Chondrocyte (in vitro differentiated cells): ENCODE measurements at regions not wholly inside any gene's neighbourhood (a gene's known extent, or its start where the extent isn't known, plus 50 kb on each side); places are given as distances from the start of the nearest gene placed in this dataset.

Source experiments
- DNase-seq: peaks from one replicate; pipeline ENCODE4 v3.0.0; 2021; ENCODE audit warnings: mixed read lengths, low spot score
- H3K27ac Mint-ChIP-seq: one replicate; pipeline ENCODE4 v1.8.0; 2021; ENCODE audit warnings: mild to moderate bottlenecking, moderate library complexity, mixed read lengths; ENCODE audit not compliant: unreplicated experiment
- H3K27me3 Mint-ChIP-seq: 2 replicates; pipeline ENCODE4 v1.8.0; 2021; ENCODE audit warnings: low read depth, mixed read lengths
- H3K36me3 Mint-ChIP-seq: 2 replicates; pipeline ENCODE4 v1.8.0; 2021; ENCODE audit warnings: low read depth, mixed read lengths
- H3K4me1 Mint-ChIP-seq: 2 replicates; pipeline ENCODE4 v1.8.0; 2021; ENCODE audit warnings: low read depth, mild to moderate bottlenecking, mixed read lengths
- H3K4me3 Mint-ChIP-seq: one replicate; pipeline ENCODE4 v1.8.0; 2021; ENCODE audit warnings: mild to moderate bottlenecking, moderate library complexity, mixed read lengths; ENCODE audit not compliant: unreplicated experiment
- H3K9me3 Mint-ChIP-seq: 2 replicates; pipeline ENCODE4 v1.8.0; 2021; ENCODE audit warnings: low read depth, mixed read lengths
- TF ChIP-seq, protein P1 (sequence below): fragments of 200-600 bp; sonication (generic); IDR thresholded peaks from 2 replicates; pipeline ENCODE4 v1.5.0; 2021; ENCODE audit warnings: antibody characterized with exemption, mild to moderate bottlenecking, moderate library complexity

DNA sequence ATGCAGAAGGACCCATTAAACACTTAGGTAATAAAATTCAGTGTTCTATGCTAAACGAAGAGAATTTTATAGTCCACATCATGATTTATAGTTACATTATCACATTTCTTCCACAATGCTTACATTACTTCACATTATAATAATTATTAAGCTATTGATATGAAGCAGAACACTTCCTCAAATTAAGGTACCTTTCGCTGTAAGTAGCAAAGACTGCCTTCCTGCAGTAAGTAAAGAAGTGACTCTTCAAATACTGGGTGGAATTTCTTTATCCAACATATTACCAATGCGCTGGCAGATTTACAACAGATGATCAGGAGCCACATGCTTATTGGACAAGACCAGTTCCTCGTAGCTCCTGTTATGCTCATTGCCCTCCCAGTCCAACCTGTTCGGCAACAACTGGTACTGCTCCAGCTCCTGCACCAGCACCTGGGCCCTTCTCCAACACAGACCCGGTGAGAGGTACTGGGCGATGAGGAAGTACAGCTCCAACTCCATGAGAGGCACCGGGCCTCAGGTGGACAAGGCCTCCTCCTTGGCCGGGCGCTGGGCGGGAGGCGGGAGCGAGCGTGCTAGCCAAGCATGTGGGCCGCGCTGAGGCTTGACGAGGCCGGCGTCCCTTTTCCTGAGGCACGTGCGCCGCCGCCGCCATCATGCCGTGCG, 210.7 kb upstream of the ATP2B1 start:
- H3K27me3 Mint-ChIP-seq, result no peaks in the 10 kb centered on the region

DNA sequence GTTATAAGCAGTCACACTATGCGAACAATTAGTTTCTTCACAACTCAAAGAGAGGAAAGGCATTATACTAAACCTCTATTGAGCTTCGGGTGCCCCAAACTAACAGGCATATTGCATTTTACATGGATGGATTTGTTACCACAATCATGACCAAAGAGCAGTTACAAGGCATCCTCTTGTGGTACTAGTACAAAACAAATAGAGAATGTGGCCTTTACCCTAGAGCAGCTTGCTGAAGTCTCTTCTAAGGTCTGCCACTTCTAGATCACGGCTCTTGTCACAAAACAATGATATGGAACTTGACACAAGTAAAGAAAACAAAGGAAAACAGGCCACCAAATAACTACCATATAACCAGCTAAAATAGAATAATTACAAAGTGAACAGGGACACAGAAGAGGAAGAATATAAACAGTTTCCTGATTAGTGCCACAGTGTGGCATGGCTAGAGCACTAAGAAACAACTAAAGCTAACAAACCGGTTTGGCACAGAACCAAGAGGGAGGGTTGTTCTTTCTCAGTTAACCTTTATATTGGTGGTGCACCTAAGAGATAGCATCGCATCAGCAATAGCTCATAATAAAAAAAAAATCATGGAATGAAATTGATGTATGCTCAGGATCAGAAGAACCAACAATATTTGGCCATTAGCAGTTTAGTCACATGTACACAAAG, 209.7 kb upstream of the ATP2B1 start:
- Mint-ChIP-seq H3K4me1 (peaks cover 15% of the 10 kb centered on the region), H3K4me3 (no peak overlapping the region), H3K27ac (no peak overlapping the region), H3K9me3 (no peaks in the 10 kb centered on the region), H3K36me3 (no peaks in the 10 kb centered on the region), H3K27me3 (no peaks in the 10 kb centered on the region)
- TF ChIP-seq, protein P1, sequence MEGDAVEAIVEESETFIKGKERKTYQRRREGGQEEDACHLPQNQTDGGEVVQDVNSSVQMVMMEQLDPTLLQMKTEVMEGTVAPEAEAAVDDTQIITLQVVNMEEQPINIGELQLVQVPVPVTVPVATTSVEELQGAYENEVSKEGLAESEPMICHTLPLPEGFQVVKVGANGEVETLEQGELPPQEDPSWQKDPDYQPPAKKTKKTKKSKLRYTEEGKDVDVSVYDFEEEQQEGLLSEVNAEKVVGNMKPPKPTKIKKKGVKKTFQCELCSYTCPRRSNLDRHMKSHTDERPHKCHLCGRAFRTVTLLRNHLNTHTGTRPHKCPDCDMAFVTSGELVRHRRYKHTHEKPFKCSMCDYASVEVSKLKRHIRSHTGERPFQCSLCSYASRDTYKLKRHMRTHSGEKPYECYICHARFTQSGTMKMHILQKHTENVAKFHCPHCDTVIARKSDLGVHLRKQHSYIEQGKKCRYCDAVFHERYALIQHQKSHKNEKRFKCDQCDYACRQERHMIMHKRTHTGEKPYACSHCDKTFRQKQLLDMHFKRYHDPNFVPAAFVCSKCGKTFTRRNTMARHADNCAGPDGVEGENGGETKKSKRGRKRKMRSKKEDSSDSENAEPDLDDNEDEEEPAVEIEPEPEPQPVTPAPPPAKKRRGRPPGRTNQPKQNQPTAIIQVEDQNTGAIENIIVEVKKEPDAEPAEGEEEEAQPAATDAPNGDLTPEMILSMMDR, result no peak
- DNase-seq, result no peak

More for the DNA sequence above, 210.7 kb upstream of the ATP2B1 start:
- TF ChIP-seq, protein P1, result no peak
- no peak overlapping the region for H3K4me3 Mint-ChIP-seq
- no peaks in the 10 kb centered on the region for H3K36me3 Mint-ChIP-seq
- peaks cover 22% of the 10 kb centered on the region for H3K4me1 Mint-ChIP-seq
- no peaks in the 10 kb centered on the region for H3K9me3 Mint-ChIP-seq
- DNase-seq, result peak; percentile 73
- H3K27ac Mint-ChIP-seq, result no peak overlapping the region

DNA sequence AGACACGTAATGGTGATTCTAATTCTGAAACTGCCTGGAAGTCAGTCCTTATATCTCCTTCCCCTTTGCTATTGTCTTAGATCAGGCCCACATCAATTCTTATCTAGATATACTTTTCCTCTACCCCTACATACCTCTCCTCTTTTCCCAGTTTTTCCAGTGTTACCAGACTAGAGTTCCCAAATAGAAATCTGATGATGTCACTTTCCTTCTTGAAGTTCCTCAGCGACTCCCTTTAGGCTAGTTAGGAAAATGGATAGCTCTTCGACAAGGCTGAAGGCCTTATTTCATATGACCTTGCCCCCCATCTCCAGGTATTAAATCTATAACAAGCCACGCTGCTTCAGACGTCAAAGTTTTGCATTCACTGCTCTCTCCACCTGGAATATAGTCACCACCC, 201.1 kb upstream of the ATP2B1 start:
- H3K27me3 Mint-ChIP-seq, result no peaks in the 10 kb centered on the region
- TF ChIP-seq, protein P1, result no peak
- H3K27ac Mint-ChIP-seq, result no peak overlapping the region
- peaks cover 24% of the 10 kb centered on the region for H3K9me3 Mint-ChIP-seq
- peaks cover 2% of the 10 kb centered on the region for H3K36me3 Mint-ChIP-seq
- no peak overlapping the region for H3K4me3 Mint-ChIP-seq
- no peak for DNase-seq
- no peaks in the 10 kb centered on the region for H3K4me1 Mint-ChIP-seq

DNA sequence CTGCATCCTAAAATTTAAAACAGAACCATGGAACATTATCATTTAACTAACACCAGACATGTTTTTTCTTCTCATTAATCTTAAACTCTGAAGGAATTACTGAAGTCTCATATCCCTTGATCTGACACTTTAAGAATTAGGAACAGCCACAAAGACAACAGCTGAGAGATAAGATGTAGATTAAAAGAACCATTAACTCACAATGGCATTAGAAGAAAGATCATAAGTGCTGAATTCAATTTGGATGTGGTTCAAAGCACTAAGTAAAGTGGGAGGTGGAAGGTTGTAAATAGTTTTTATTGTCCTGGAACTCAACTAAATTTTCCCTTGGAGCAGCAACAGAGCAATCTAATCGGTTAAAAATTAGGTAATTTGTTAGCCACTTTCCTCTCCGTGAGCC, 199.0 kb upstream of the ATP2B1 start:
- Mint-ChIP-seq H3K4me3 (no peak overlapping the region), H3K9me3 (peaks cover 22% of the 10 kb centered on the region), H3K27ac (no peak overlapping the region), H3K27me3 (no peaks in the 10 kb centered on the region), H3K36me3 (peaks cover 2% of the 10 kb centered on the region), H3K4me1 (no peaks in the 10 kb centered on the region)
- TF ChIP-seq, protein P1, result no peak
- no peak for DNase-seq

DNA sequence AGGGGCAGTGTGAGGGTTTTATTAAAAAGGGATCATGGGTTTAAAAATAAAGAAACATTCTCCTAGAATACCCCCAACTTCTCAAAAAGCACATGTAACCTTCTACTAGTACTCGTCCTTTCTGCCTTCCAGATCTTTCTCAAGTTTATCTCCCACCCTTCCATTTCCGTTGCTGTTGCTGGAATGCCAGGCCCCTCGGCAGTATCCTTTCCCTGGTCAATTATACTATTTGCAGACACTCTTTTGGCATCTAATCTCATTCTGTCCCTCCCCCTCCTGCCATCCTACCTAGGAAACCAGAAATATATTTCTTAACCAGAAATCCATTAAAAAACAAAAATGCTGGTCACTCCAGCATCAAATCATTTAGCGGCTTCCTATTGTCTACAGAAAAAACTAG, 198.2 kb upstream of the ATP2B1 start:
- no peak overlapping the region for H3K4me3 Mint-ChIP-seq
- H3K9me3 Mint-ChIP-seq, result peaks cover 18% of the 10 kb centered on the region
- H3K36me3 Mint-ChIP-seq, result peaks cover 2% of the 10 kb centered on the region
- H3K4me1 Mint-ChIP-seq, result no peaks in the 10 kb centered on the region
- no peaks in the 10 kb centered on the region for H3K27me3 Mint-ChIP-seq
- TF ChIP-seq, protein P1, result no peak
- no peak for DNase-seq
- H3K27ac Mint-ChIP-seq, result no peak overlapping the region
